Keratinocyte (primary cell): ENCODE measurements at regions not wholly inside any gene's neighbourhood (a gene's known extent, or its start where the extent isn't known, plus 50 kb on each side); places are given as distances from the start of the nearest gene placed in this dataset.

Source experiments
- DNase-seq: peaks from one replicate; pipeline ENCODE4 v3.0.0-alpha.2; 2011; ENCODE audit warnings: low read depth, missing footprints, low spot score
- FAIRE-seq: peaks from 2 replicates; lab custom pipeline; 2011; peaks lifted over from hg19 to GRCh38; lab: Jason Lieb, UNC
- H2AFZ ChIP-seq: 2 replicates; pipeline ENCODE4 v1.6.0; 2012; ENCODE audit warnings: low read length, control low read depth, inconsistent platforms; ENCODE audit not compliant: control insufficient read depth
- H3K27ac ChIP-seq: 2 replicates; pipeline ENCODE4 v1.5.1; 2011; ENCODE audit warnings: low read length; ENCODE audit not compliant: control insufficient read depth, insufficient read depth
- H3K27me3 ChIP-seq: 3 replicates; pipeline ENCODE4 v1.6.0; 2011; ENCODE audit warnings: low read length; ENCODE audit not compliant: control insufficient read depth, insufficient read depth; ENCODE audit errors: extremely low read depth
- H3K36me3 ChIP-seq, 2 experiments: 2 replicates in 1 of 2; 3 replicates in 1 of 2; pipeline ENCODE4 v1.5.1; 2011; ENCODE audit warnings: low read length in 2 of 2, mild to moderate bottlenecking in 1 of 2; ENCODE audit not compliant: control insufficient read depth in 2 of 2, insufficient read depth in 2 of 2; ENCODE audit errors: extremely low read depth in 1 of 2
- H3K4me1 ChIP-seq: 3 replicates; pipeline ENCODE4 v1.5.1; 2011; ENCODE audit warnings: low read length; ENCODE audit not compliant: control insufficient read depth, insufficient read depth; ENCODE audit errors: extremely low read depth
- H3K4me2 ChIP-seq: 3 replicates; pipeline ENCODE4 v1.6.0; 2011; ENCODE audit warnings: low read depth, low read length; ENCODE audit not compliant: control insufficient read depth, insufficient read depth; ENCODE audit errors: extremely low read depth
- H3K4me3 ChIP-seq, 3 experiments: fragments of 200-600 bp in 1 of 3; sonication (generic) in 1 of 3; 2 replicates in 2 of 3; 3 replicates in 1 of 3; pipeline ENCODE4 v1.5.1; 2011 to 2016; ENCODE audit warnings: low read length in 3 of 3, mild to moderate bottlenecking in 3 of 3, control low read depth in 2 of 3, inconsistent platforms in 1 of 3, low read depth in 1 of 3, mixed read lengths in 1 of 3, mixed run types in 1 of 3, moderate library complexity in 1 of 3; ENCODE audit not compliant: control insufficient read depth in 2 of 3, insufficient read depth in 2 of 3; ENCODE audit errors: extremely low read depth in 1 of 3
- H3K79me2 ChIP-seq: 2 replicates; pipeline ENCODE4 v1.6.0; 2012; ENCODE audit warnings: low read length; ENCODE audit not compliant: control insufficient read depth, insufficient read depth
- H3K9ac ChIP-seq: 3 replicates; pipeline ENCODE4 v1.6.0; 2011; ENCODE audit warnings: low read length; ENCODE audit not compliant: control insufficient read depth, insufficient read depth; ENCODE audit errors: extremely low read depth
- H3K9me1 ChIP-seq: 3 replicates; pipeline ENCODE4 v1.6.0; 2011; ENCODE audit warnings: low read length; ENCODE audit not compliant: control insufficient read depth, insufficient read depth; ENCODE audit errors: extremely low read depth
- H3K9me3 ChIP-seq: 2 replicates; pipeline ENCODE4 v1.5.1; 2012; ENCODE audit warnings: low read depth, low read length; ENCODE audit not compliant: control insufficient read depth
- H4K20me1 ChIP-seq: 3 replicates; pipeline ENCODE4 v1.6.0; 2011; ENCODE audit warnings: low read length; ENCODE audit not compliant: control insufficient read depth, insufficient read depth; ENCODE audit errors: extremely low read depth
- CTCF ChIP-seq, 3 experiments: IDR thresholded peaks in 1 of 3; conservative IDR thresholded peaks in 1 of 3; optimal IDR thresholded peaks in 1 of 3; 2 replicates in 2 of 3; 3 replicates in 1 of 3; pipeline versions ENCODE3 to v1.5.1; 2011; ENCODE audit warnings: low read length in 3 of 3, mild to moderate bottlenecking in 3 of 3, moderate library complexity in 2 of 3, control low read depth in 1 of 3, inconsistent platforms in 1 of 3; ENCODE audit not compliant: insufficient read depth in 2 of 3; ENCODE audit errors: extremely low read depth in 1 of 3
- EZH2 ChIP-seq: IDR thresholded peaks from one replicate; pipeline ENCODE4 v1.6.1; 2012; ENCODE audit warnings: inconsistent platforms, mild to moderate bottlenecking, low read length, moderate library complexity
- dilution Hi-C: fragments of 300-500 bp; cut with MboI; formaldehyde crosslinking; loops from one replicate; pipeline ENCODE4 v1.7.0; 2020; ENCODE audit warnings: low sequenced_read_pairs; ENCODE audit not compliant: extremely low pct_ligation_motif_present

- H3K4me1 ChIP-seq: no peaks in the 10 kb centered on the region
- dilution Hi-C loops: no loop called here
- no peaks in the 10 kb centered on the region for H3K9me3 ChIP-seq
- FAIRE-seq (no peak), DNase-seq (no peak)
- no peak overlapping the region for H3K4me3 ChIP-seq
- H3K79me2 ChIP-seq: no peaks in the 10 kb centered on the region
- H3K27me3 ChIP-seq: no peaks in the 10 kb centered on the region
- H4K20me1 ChIP-seq: no peaks in the 10 kb centered on the region
- H3K27ac ChIP-seq: no peak overlapping the region
- no peak overlapping the region for H3K9ac ChIP-seq
- no peaks in the 10 kb centered on the region for H3K9me1 ChIP-seq
- no peak overlapping the region for H2AFZ ChIP-seq
- no peak for TF ChIP-seq EZH2
- TF ChIP-seq CTCF (optimal IDR thresholded peaks at IDR 0.05 in 1 of 3, IDR thresholded peaks at IDR 0.05 in 1 of 3, conservative IDR thresholded peaks at IDR 0.05 in 1 of 3; ENCODE audit: extremely low read depth in 1 of 3, insufficient read depth in 2 of 3, low read length in 3 of 3): no peak
- no peak overlapping the region for H3K4me2 ChIP-seq
- no peaks in the 10 kb centered on the region for H3K36me3 ChIP-seq
Observed at GRCh38 chr13:33575378-33575777, 242.6 kb upstream of the RFC3 start.

- Histone ChIP-seq H3K4me1 (no peaks in the 10 kb centered on the region), H3K27ac (no peak overlapping the region), H2AFZ (no peak overlapping the region), H4K20me1 (no peaks in the 10 kb centered on the region), H3K9me3 (no peaks in the 10 kb centered on the region), H3K36me3 (no peaks in the 10 kb centered on the region), H3K9me1 (no peaks in the 10 kb centered on the region), H3K27me3 (no peaks in the 10 kb centered on the region), H3K9ac (no peak overlapping the region), H3K4me3 (no peak overlapping the region), H3K4me2 (no peak overlapping the region), H3K79me2 (no peaks in the 10 kb centered on the region)
- DNase-seq (no peak), FAIRE-seq (no peak)
- no peak for TF ChIP-seq EZH2
- dilution Hi-C loops: no loop called here
Observed at GRCh38 chr13:33577007-33577406, 240.9 kb upstream of the RFC3 start.

- Histone ChIP-seq H3K79me2 (no peaks in the 10 kb centered on the region), H3K9ac (no peak overlapping the region), H4K20me1 (no peaks in the 10 kb centered on the region), H3K4me3 (no peak overlapping the region), H3K4me2 (no peak overlapping the region), H3K27me3 (no peaks in the 10 kb centered on the region), H3K9me3 (no peaks in the 10 kb centered on the region), H2AFZ (no peak overlapping the region), H3K36me3 (no peaks in the 10 kb centered on the region), H3K4me1 (no peaks in the 10 kb centered on the region), H3K9me1 (no peaks in the 10 kb centered on the region), H3K27ac (no peak overlapping the region)
- no peak for TF ChIP-seq EZH2
- TF ChIP-seq CTCF (optimal IDR thresholded peaks at IDR 0.05 in 1 of 3, IDR thresholded peaks at IDR 0.05 in 1 of 3, conservative IDR thresholded peaks at IDR 0.05 in 1 of 3; ENCODE audit: extremely low read depth in 1 of 3, insufficient read depth in 2 of 3, low read length in 3 of 3): no peak
- DNase-seq: no peak
- FAIRE-seq: no peak
- dilution Hi-C loops: no loop called here
Observed at GRCh38 chr13:33578786-33579185, 239.2 kb upstream of the RFC3 start.
